SU-DHL-6 (cell line): ENCODE measurements at regions not wholly inside any gene's neighbourhood (a gene's known extent, or its start where the extent isn't known, plus 50 kb on each side); places are given as distances from the start of the nearest gene placed in this dataset.

ENCODE experiments used
- EZH2phosphoT487 ChIP-seq: fragments of 200-600 bp; sonication (generic), shearing (Covaris generic); conservative IDR thresholded peaks from 2 replicates; pipeline ENCODE4 v1.6.1; 2018; ENCODE audit warnings: mild to moderate bottlenecking, antibody characterized with exemption, low read length, moderate library complexity, mixed read lengths
- TF ChIP-seq, protein P1 (sequence below): fragments of 200-600 bp; sonication (generic); IDR thresholded peaks from one replicate; pipeline ENCODE4 v1.5.1; 2017; ENCODE audit warnings: antibody characterized with exemption, mild to moderate bottlenecking, low read length, moderate library complexity; ENCODE audit not compliant: insufficient read depth, poor library complexity, severe bottlenecking

DNA sequence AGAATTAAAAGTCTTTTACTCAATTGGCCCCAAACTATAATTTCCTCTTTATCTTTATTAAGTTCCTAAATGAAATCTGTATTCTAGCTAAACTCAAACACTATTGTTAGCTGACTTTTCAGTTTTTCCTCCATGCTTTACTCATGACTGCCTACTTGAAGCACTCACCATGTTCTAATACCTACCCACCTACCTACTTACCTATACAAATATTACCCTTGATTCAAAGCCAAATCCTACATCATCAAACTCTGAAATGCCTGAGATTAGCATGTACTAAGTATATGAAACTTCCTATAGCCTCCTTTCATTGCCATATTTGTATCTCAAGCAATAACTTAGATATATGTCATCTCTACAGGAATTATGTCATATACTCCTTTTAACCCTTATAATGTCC, 259.7 kb downstream of the HDGFL1 start:
- TF ChIP-seq, protein P1, sequence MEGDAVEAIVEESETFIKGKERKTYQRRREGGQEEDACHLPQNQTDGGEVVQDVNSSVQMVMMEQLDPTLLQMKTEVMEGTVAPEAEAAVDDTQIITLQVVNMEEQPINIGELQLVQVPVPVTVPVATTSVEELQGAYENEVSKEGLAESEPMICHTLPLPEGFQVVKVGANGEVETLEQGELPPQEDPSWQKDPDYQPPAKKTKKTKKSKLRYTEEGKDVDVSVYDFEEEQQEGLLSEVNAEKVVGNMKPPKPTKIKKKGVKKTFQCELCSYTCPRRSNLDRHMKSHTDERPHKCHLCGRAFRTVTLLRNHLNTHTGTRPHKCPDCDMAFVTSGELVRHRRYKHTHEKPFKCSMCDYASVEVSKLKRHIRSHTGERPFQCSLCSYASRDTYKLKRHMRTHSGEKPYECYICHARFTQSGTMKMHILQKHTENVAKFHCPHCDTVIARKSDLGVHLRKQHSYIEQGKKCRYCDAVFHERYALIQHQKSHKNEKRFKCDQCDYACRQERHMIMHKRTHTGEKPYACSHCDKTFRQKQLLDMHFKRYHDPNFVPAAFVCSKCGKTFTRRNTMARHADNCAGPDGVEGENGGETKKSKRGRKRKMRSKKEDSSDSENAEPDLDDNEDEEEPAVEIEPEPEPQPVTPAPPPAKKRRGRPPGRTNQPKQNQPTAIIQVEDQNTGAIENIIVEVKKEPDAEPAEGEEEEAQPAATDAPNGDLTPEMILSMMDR = no peak
- no peak for TF ChIP-seq EZH2phosphoT487
